Karpas-422 (cell line): ENCODE measurements at regions not wholly inside any gene's neighbourhood (a gene's known extent, or its start where the extent isn't known, plus 50 kb on each side); places are given as distances from the start of the nearest gene placed in this dataset.

ENCODE experiments used
- DNase-seq: peaks from one replicate; pipeline ENCODE4 v3.0.0-alpha.2; 2015
- H2AFZ ChIP-seq: fragments of 200-600 bp; sonication (generic); 2 replicates; pipeline ENCODE4 v1.6.1; 2014; ENCODE audit warnings: antibody characterized with exemption, low read length, mixed read lengths
- H3K27ac ChIP-seq: fragments of 200-600 bp; sonication (generic); 2 replicates; pipeline ENCODE4 v1.5.1; 2014; ENCODE audit warnings: mild to moderate bottlenecking, low read length, moderate library complexity
- H3K27me3 ChIP-seq: fragments of 200-600 bp; sonication (generic); 2 replicates; pipeline ENCODE4 v1.6.1; 2014; ENCODE audit warnings: low read length, mixed read lengths
- H3K36me3 ChIP-seq: fragments of 200-600 bp; sonication (generic); 2 replicates; pipeline ENCODE4 v1.6.1; 2014; ENCODE audit warnings: low read length, mixed read lengths; ENCODE audit not compliant: insufficient read depth
- H3K4me1 ChIP-seq: fragments of 200-600 bp; sonication (generic); 2 replicates; pipeline ENCODE4 v1.6.1; 2014; ENCODE audit warnings: mild to moderate bottlenecking, low read length, mixed read lengths
- H3K4me2 ChIP-seq: fragments of 200-600 bp; sonication (generic); 2 replicates; pipeline ENCODE4 v1.6.1; 2014; ENCODE audit warnings: low read length, low read depth, mild to moderate bottlenecking; ENCODE audit not compliant: poor library complexity, severe bottlenecking
- H3K4me3 ChIP-seq: fragments of 200-600 bp; sonication (generic); 2 replicates; pipeline ENCODE4 v1.5.1; 2014; ENCODE audit warnings: mild to moderate bottlenecking, antibody characterized with exemption, low read length, mixed read lengths
- H3K79me2 ChIP-seq: fragments of 200-600 bp; sonication (generic); 2 replicates; pipeline ENCODE4 v1.6.1; 2014; ENCODE audit warnings: mild to moderate bottlenecking, low read length, mixed read lengths
- H3K9ac ChIP-seq: fragments of 200-600 bp; sonication (generic); 2 replicates; pipeline ENCODE4 v1.6.0; 2014; ENCODE audit warnings: low read length
- H3K9me2 ChIP-seq: fragments of 200-600 bp; sonication (generic), shearing (Covaris generic); replicated peaks from 2 replicates; pipeline ENCODE4 v1.6.0; 2014; ENCODE audit warnings: mild to moderate bottlenecking, low read length, moderate library complexity; ENCODE audit not compliant: insufficient read depth
- H3K9me3 ChIP-seq: fragments of 300-700, 200-600 bp; sonication (generic); 2 replicates; pipeline ENCODE4 v1.6.1; 2014; ENCODE audit warnings: low read length, mixed read lengths
- H4K20me1 ChIP-seq: fragments of 200-600 bp; sonication (generic); 2 replicates; pipeline ENCODE4 v1.6.1; 2014; ENCODE audit warnings: mild to moderate bottlenecking, antibody characterized with exemption, low read length, low read depth; ENCODE audit not compliant: insufficient read depth

- no peaks in the 10 kb centered on the region for H3K27me3 ChIP-seq
Measured at GRCh38 chr6:8274226-8274625, 161.1 kb downstream of the SLC35B3 start.

GRCh38 chr6:8269872-8270454 is 165.4 kb downstream of the SLC35B3 start:
- no peak overlapping the region for H3K9ac ChIP-seq
- H3K4me1 ChIP-seq = no peaks in the 10 kb centered on the region
- no peak overlapping the region for H3K4me3 ChIP-seq
- no peaks in the 10 kb centered on the region for H3K36me3 ChIP-seq
- no peaks in the 10 kb centered on the region for H4K20me1 ChIP-seq
- no peak overlapping the region for H3K27ac ChIP-seq
- no peaks in the 10 kb centered on the region for H3K27me3 ChIP-seq
- H3K4me2 ChIP-seq = no peak overlapping the region
- H3K9me2 ChIP-seq = no peaks in the 10 kb centered on the region
- no peaks in the 10 kb centered on the region for H3K79me2 ChIP-seq
- H2AFZ ChIP-seq = no peak overlapping the region
- no peak for DNase-seq
- H3K9me3 ChIP-seq = no peaks in the 10 kb centered on the region

More at GRCh38 chr6:8274226-8274625, 161.1 kb downstream of the SLC35B3 start:
- no peaks in the 10 kb centered on the region for H4K20me1 ChIP-seq
- H3K9me2 ChIP-seq = no peaks in the 10 kb centered on the region
- no peaks in the 10 kb centered on the region for H3K36me3 ChIP-seq
- H3K9ac ChIP-seq = no peak overlapping the region
- H3K27ac ChIP-seq = no peak overlapping the region
- no peak overlapping the region for H3K4me2 ChIP-seq
- H3K4me3 ChIP-seq = no peak overlapping the region
- no peak overlapping the region for H2AFZ ChIP-seq
- no peaks in the 10 kb centered on the region for H3K79me2 ChIP-seq
- H3K9me3 ChIP-seq = no peaks in the 10 kb centered on the region
- DNase-seq = no peak
- H3K4me1 ChIP-seq = no peaks in the 10 kb centered on the region

- DNase-seq = no peak
- Histone ChIP-seq H3K4me2 (no peak overlapping the region), H3K27me3 (no peaks in the 10 kb centered on the region), H3K4me3 (no peak overlapping the region), H3K9me2 (no peaks in the 10 kb centered on the region), H3K27ac (no peak overlapping the region), H3K9ac (no peak overlapping the region), H3K4me1 (no peaks in the 10 kb centered on the region), H2AFZ (no peak overlapping the region), H3K36me3 (no peaks in the 10 kb centered on the region), H4K20me1 (no peaks in the 10 kb centered on the region), H3K9me3 (no peaks in the 10 kb centered on the region), H3K79me2 (no peaks in the 10 kb centered on the region)
Measured at GRCh38 chr6:8269094-8269493, 166.3 kb downstream of the SLC35B3 start.

GRCh38 chr6:8268606-8269005 is 166.3 kb upstream of the EEF1E1 start:
- Histone ChIP-seq H3K27ac (no peak overlapping the region), H3K4me1 (no peaks in the 10 kb centered on the region), H3K9me3 (no peaks in the 10 kb centered on the region), H3K4me2 (no peak overlapping the region), H3K27me3 (no peaks in the 10 kb centered on the region), H3K9me2 (no peaks in the 10 kb centered on the region), H2AFZ (no peak overlapping the region), H4K20me1 (no peaks in the 10 kb centered on the region), H3K79me2 (no peaks in the 10 kb centered on the region), H3K36me3 (no peaks in the 10 kb centered on the region), H3K9ac (no peak overlapping the region), H3K4me3 (no peak overlapping the region)
- DNase-seq = no peak

- no peak overlapping the region for H2AFZ ChIP-seq
- no peaks in the 10 kb centered on the region for H3K36me3 ChIP-seq
- no peak overlapping the region for H3K4me3 ChIP-seq
- H3K9me2 ChIP-seq = no peaks in the 10 kb centered on the region
- no peaks in the 10 kb centered on the region for H3K79me2 ChIP-seq
- no peaks in the 10 kb centered on the region for H3K4me1 ChIP-seq
- no peak overlapping the region for H3K9ac ChIP-seq
- H4K20me1 ChIP-seq = no peaks in the 10 kb centered on the region
- H3K9me3 ChIP-seq = no peaks in the 10 kb centered on the region
- no peak overlapping the region for H3K27ac ChIP-seq
- no peak overlapping the region for H3K4me2 ChIP-seq
- DNase-seq = no peak
- no peaks in the 10 kb centered on the region for H3K27me3 ChIP-seq
Measured at GRCh38 chr6:8268156-8268555, 165.8 kb upstream of the EEF1E1 start.

- DNase-seq = no peak
- Histone ChIP-seq H3K9me2 (no peaks in the 10 kb centered on the region), H3K27me3 (no peaks in the 10 kb centered on the region), H3K4me3 (no peak overlapping the region), H3K79me2 (no peaks in the 10 kb centered on the region), H3K4me1 (no peaks in the 10 kb centered on the region), H3K9ac (no peak overlapping the region), H2AFZ (no peak overlapping the region), H3K27ac (no peak overlapping the region), H3K36me3 (no peaks in the 10 kb centered on the region), H3K9me3 (no peaks in the 10 kb centered on the region), H4K20me1 (no peaks in the 10 kb centered on the region), H3K4me2 (no peak overlapping the region)
Measured at GRCh38 chr6:8260610-8261009, 158.3 kb upstream of the EEF1E1 start.

- Histone ChIP-seq H3K9me2 (no peaks in the 10 kb centered on the region), H2AFZ (no peak overlapping the region), H3K4me1 (no peaks in the 10 kb centered on the region), H3K79me2 (no peaks in the 10 kb centered on the region), H3K27me3 (peaks cover 2% of the 10 kb centered on the region; the same call in 1 of the 2 replicates), H3K27ac (no peak overlapping the region), H4K20me1 (no peaks in the 10 kb centered on the region), H3K36me3 (no peaks in the 10 kb centered on the region), H3K4me3 (no peak overlapping the region), H3K4me2 (no peak overlapping the region), H3K9ac (no peak overlapping the region), H3K9me3 (no peaks in the 10 kb centered on the region)
- DNase-seq = no peak
Measured at GRCh38 chr6:8246403-8246802, 144.1 kb upstream of the EEF1E1 start.

GRCh38 chr6:8245726-8246125 is 143.4 kb upstream of the EEF1E1 start:
- no peak overlapping the region for H3K4me2 ChIP-seq
- no peak overlapping the region for H3K27ac ChIP-seq
- no peak overlapping the region for H3K4me3 ChIP-seq
- DNase-seq = no peak
- peaks cover 5% of the 10 kb centered on the region; the same call in 1 of the 2 replicates for H3K27me3 ChIP-seq
- no peaks in the 10 kb centered on the region for H3K4me1 ChIP-seq
- no peaks in the 10 kb centered on the region for H3K9me3 ChIP-seq
- no peaks in the 10 kb centered on the region for H3K79me2 ChIP-seq
- H3K9ac ChIP-seq = no peak overlapping the region
- H3K36me3 ChIP-seq = no peaks in the 10 kb centered on the region
- H2AFZ ChIP-seq = no peak overlapping the region
- H4K20me1 ChIP-seq = no peaks in the 10 kb centered on the region
- H3K9me2 ChIP-seq = no peaks in the 10 kb centered on the region

- no peak overlapping the region for H3K4me3 ChIP-seq
- H2AFZ ChIP-seq = no peak overlapping the region
- H3K27me3 ChIP-seq = peaks cover 2% of the 10 kb centered on the region; the same call in 1 of the 2 replicates
- H3K36me3 ChIP-seq = no peaks in the 10 kb centered on the region
- H3K9me2 ChIP-seq = no peaks in the 10 kb centered on the region
- H4K20me1 ChIP-seq = no peaks in the 10 kb centered on the region
- no peaks in the 10 kb centered on the region for H3K79me2 ChIP-seq
- no peak overlapping the region for H3K27ac ChIP-seq
- no peaks in the 10 kb centered on the region for H3K4me1 ChIP-seq
- no peaks in the 10 kb centered on the region for H3K9me3 ChIP-seq
- no peak overlapping the region for H3K9ac ChIP-seq
- no peak overlapping the region for H3K4me2 ChIP-seq
- DNase-seq = no peak
Measured at GRCh38 chr6:8243475-8243874, 141.1 kb upstream of the EEF1E1 start.
